SK-N-MC (cell line): ENCODE measurements at regions not wholly inside any gene's neighbourhood (a gene's known extent, or its start where the extent isn't known, plus 50 kb on each side); places are given as distances from the start of the nearest gene placed in this dataset.

Experiments used
- EZH2 ChIP-seq: fragments of 200-600 bp; sonication (generic); IDR thresholded peaks from one replicate; pipeline ENCODE4 v1.6.1; 2017; ENCODE audit warnings: antibody characterized with exemption
- POLR2AphosphoS5 ChIP-seq: IDR thresholded peaks from 2 replicates; pipeline ENCODE4 v1.6.1; 2012; ENCODE audit warnings: mild to moderate bottlenecking, low read depth, low read length, borderline replicate concordance

DNA sequence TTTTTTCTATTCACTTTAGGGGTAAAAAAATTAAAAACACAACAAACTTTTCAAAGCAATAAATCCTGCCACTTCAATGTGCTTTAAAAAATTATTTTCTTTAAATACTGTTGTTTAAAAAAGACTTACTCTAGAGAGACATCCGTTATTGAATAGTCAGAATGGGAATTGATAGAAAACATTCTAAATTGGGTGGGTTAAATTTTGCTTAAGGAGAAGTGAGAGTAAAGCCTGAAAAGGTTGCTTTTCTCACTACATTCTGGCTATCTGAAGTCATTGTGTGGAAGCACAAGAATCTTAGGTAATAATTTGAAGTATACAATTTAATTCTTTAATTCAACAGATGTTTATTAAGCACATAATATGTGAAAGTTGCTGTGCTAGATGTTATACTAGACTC lies 509.3 kb downstream of the NR2F1-AS1 start:
- TF ChIP-seq POLR2AphosphoS5 (no peak), EZH2 (no peak)
